ENCODE measurements at regions not wholly inside any gene's neighbourhood (a gene's known extent, or its start where the extent isn't known, plus 50 kb on each side); places are given as distances from the start of the nearest gene placed in this dataset.
"Not testable (repeated sequence)": the region's sequence is repeated elsewhere in the genome, so short reads cannot be mapped to it uniquely, and the experiment has no call there.

GRCh38 chr11:121968638-121969037 lies 147.4 kb downstream of the BLID start:
- TF ChIP-seq CTCF (IDR thresholded peaks at IDR 0.05; ENCODE audit: insufficient read depth, low read depth, low read length, missing control alignments): no peak
- no peak overlapping the region for H3K4me3 ChIP-seq (ENCODE audit: low read depth, low read length)
- no peak for DNase-seq (ENCODE audit: low read depth)

GRCh38 chr11:121967131-121967704 lies 148.8 kb downstream of the BLID start:
- no peak overlapping the region for H3K4me3 ChIP-seq (ENCODE audit: low read depth, low read length)
- no peak for DNase-seq (ENCODE audit: low read depth)
- no peak for TF ChIP-seq CTCF (IDR thresholded peaks at IDR 0.05; ENCODE audit: insufficient read depth, low read depth, low read length, missing control alignments)

GRCh38 chr11:121965330-121965729 lies 150.7 kb downstream of the BLID start:
- H3K4me3 ChIP-seq (ENCODE audit: low read depth, low read length): no peak overlapping the region

GRCh38 chr11:121964591-121964990 lies 151.4 kb downstream of the BLID start:
- H3K4me3 ChIP-seq (ENCODE audit: low read depth, low read length): no peak overlapping the region
- no peak for DNase-seq (ENCODE audit: low read depth)
- no peak for TF ChIP-seq CTCF (IDR thresholded peaks at IDR 0.05; ENCODE audit: insufficient read depth, low read depth, low read length, missing control alignments)

More at GRCh38 chr11:121965330-121965729, 150.7 kb downstream of the BLID start:
- DNase-seq (ENCODE audit: low read depth): no peak
- no peak for TF ChIP-seq CTCF (IDR thresholded peaks at IDR 0.05; ENCODE audit: insufficient read depth, low read depth, low read length, missing control alignments)

GRCh38 chr11:121963846-121964245 lies 152.2 kb downstream of the BLID start:
- not testable (repeated sequence) for DNase-seq (ENCODE audit: low read depth); H3K4me3 ChIP-seq (ENCODE audit: low read depth, low read length)

GRCh38 chr11:121961321-121961801 lies 154.7 kb downstream of the BLID start:
- no peak for TF ChIP-seq CTCF (IDR thresholded peaks at IDR 0.05; ENCODE audit: insufficient read depth, low read depth, low read length, missing control alignments)
- H3K4me3 ChIP-seq (ENCODE audit: low read depth, low read length): no peak overlapping the region
- DNase-seq (ENCODE audit: low read depth): no peak

- DNase-seq (ENCODE audit: low read depth): no peak
- H3K4me3 ChIP-seq (ENCODE audit: low read depth, low read length): no peak overlapping the region
- no peak for TF ChIP-seq CTCF (IDR thresholded peaks at IDR 0.05; ENCODE audit: insufficient read depth, low read depth, low read length, missing control alignments)
Measured at GRCh38 chr11:121958971-121959325, 157.1 kb downstream of the BLID start.

Data from GM12865 (cell line).